Common myeloid progenitor, CD34-positive (primary cell): ENCODE measurements at regions not wholly inside any gene's neighbourhood (a gene's known extent, or its start where the extent isn't known, plus 50 kb on each side); places are given as distances from the start of the nearest gene placed in this dataset.

Experiments
- CTCF ChIA-PET: fragments of 350-600 bp; sonication (Branson Sonifier 250); formaldehyde crosslinking; loops from one replicate; lab custom pipeline; 2021; ENCODE audit warnings: antibody characterized with exemption; lab: Charles Lee
- POLR2A ChIA-PET: fragments of 350-600 bp; sonication (Branson Sonifier 250); formaldehyde crosslinking; loops from one replicate; lab custom pipeline; 2021; ENCODE audit warnings: antibody characterized with exemption; lab: Charles Lee
- DNase-seq, 3 donors: peaks; one replicate each; pipeline versions ENCODE4 v3.0.0 to v3.0.0-alpha.2; 2013
- H3K27ac ChIP-seq, 2 experiments: 1 replicate in 1 of 2; 2 replicates in 1 of 2; pipeline ENCODE4 v1.7.0; 2013; ENCODE audit warnings: inconsistent platforms in 2 of 2, low read length in 2 of 2, mild to moderate bottlenecking in 2 of 2, low read depth in 1 of 2, moderate library complexity in 1 of 2; ENCODE audit not compliant: severe bottlenecking in 2 of 2, insufficient read depth in 1 of 2, poor library complexity in 1 of 2
- H3K27me3 ChIP-seq, 5 experiments: replicated peaks in 2 of 5; 1 replicate in 3 of 5; 2 replicates in 2 of 5; pipeline versions ENCODE4 v1.6.1 to v1.7.0; 2013; ENCODE audit warnings: low read length in 4 of 5, mild to moderate bottlenecking in 2 of 5, moderate library complexity in 2 of 5, inconsistent platforms in 1 of 5; ENCODE audit not compliant: insufficient read depth in 5 of 5, control insufficient read depth in 4 of 5
- H3K36me3 ChIP-seq, 4 experiments: 1 replicate in 2 of 4; 2 replicates in 2 of 4; pipeline versions ENCODE4 v1.6.1 to v1.7.0; 2013; ENCODE audit warnings: low read length in 3 of 4, control low read depth in 1 of 4, mild to moderate bottlenecking in 1 of 4; ENCODE audit not compliant: control insufficient read depth in 4 of 4, insufficient read depth in 4 of 4
- H3K4me1 ChIP-seq, 4 experiments: 1 replicate in 3 of 4; 2 replicates in 1 of 4; pipeline versions ENCODE4 v1.6.1 to v1.7.1; 2013; ENCODE audit warnings: low read length in 3 of 4, mild to moderate bottlenecking in 3 of 4, control low read depth in 1 of 4, inconsistent platforms in 1 of 4, moderate library complexity in 1 of 4; ENCODE audit not compliant: control insufficient read depth in 4 of 4, insufficient read depth in 4 of 4; ENCODE audit errors: control extremely low read depth in 1 of 4
- H3K4me3 ChIP-seq, 7 experiments: 1 replicate in 4 of 7; 2 replicates in 3 of 7; pipeline versions ENCODE4 v1.5.1 to v1.7.0; 2013; ENCODE audit warnings: mild to moderate bottlenecking in 7 of 7, low read length in 6 of 7, moderate library complexity in 6 of 7, inconsistent platforms in 2 of 7, low read depth in 2 of 7, control low read depth in 1 of 7; ENCODE audit not compliant: insufficient read depth in 4 of 7, control insufficient read depth in 1 of 7; ENCODE audit errors: extremely low read depth in 1 of 7
- H3K9me3 ChIP-seq, 5 experiments: 1 replicate in 4 of 5; 2 replicates in 1 of 5; pipeline versions ENCODE4 v1.6.1 to v1.7.1; 2013; ENCODE audit warnings: low read length in 4 of 5, mild to moderate bottlenecking in 2 of 5, inconsistent platforms in 1 of 5, low read depth in 1 of 5, moderate library complexity in 1 of 5; ENCODE audit not compliant: control insufficient read depth in 4 of 5, insufficient read depth in 2 of 5; ENCODE audit errors: control extremely low read depth in 1 of 5
- WGBS: methylation state at CpG from one replicate; pipeline ENCODE4 v1.1.5; 2013; ENCODE audit not compliant: insufficient coverage; 5-methylcytosine and 5-hydroxymethylcytosine counted together

GRCh38 chr22:27181537-27181936 is 524.1 kb downstream of the MIAT start:
- POLR2A ChIA-PET, result no interaction called here

DNA sequence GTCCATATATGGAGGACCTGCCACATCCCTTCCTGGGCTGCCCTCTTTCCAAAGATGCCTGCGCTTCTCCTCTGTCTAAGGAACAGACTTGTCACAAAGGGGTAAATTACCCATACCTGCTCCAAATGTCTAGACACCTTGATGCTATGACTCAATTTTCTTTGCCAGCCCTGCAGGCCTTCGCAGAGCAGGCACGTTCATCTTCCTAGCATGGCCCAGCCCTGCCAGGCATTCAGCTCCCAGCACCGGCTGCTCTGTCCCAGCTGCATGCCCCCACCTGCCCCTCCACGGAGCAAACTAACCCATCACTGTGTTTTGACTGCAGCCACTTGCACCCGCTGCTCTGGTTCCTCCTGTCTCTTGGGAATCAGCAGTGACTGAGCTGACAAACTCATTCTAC is 526.1 kb downstream of the MIAT start:
- ChIA-PET POLR2A (no interaction called here), CTCF (no interaction called here)
- no peaks in the 10 kb centered on the region for H3K4me1 ChIP-seq
- no peak overlapping the region for H3K27ac ChIP-seq
- H3K27me3 ChIP-seq, result peaks cover 0 to 7% (median 4%) of the 10 kb centered on the region in 5 experiments
- H3K4me3 ChIP-seq, result no peak overlapping the region
- DNase-seq, result no peak
- H3K9me3 ChIP-seq, result no peaks in the 10 kb centered on the region
- no peaks in the 10 kb centered on the region for H3K36me3 ChIP-seq
- 100% methylated on average over 6 of the region's 6 CpGs for WGBS

More at GRCh38 chr22:27181537-27181936, 524.1 kb downstream of the MIAT start:
- 76% methylated on average over 4 of the region's 4 CpGs for WGBS
- Histone ChIP-seq H3K36me3 (no peaks in the 10 kb centered on the region), H3K9me3 (no peaks in the 10 kb centered on the region), H3K27ac (no peak overlapping the region), H3K4me1 (no peaks in the 10 kb centered on the region), H3K27me3 (peaks cover 0 to 6% (median under 1%) of the 10 kb centered on the region in 5 experiments), H3K4me3 (no peak overlapping the region)
- CTCF ChIA-PET, result interaction anchor here (1.2 to 2.2 kb wide), 2 partner anchors 15 to 27 kb away, joined by 3 to 5 read pairs; no protein-coding TSS in a partner anchor
- DNase-seq, result no peak

DNA sequence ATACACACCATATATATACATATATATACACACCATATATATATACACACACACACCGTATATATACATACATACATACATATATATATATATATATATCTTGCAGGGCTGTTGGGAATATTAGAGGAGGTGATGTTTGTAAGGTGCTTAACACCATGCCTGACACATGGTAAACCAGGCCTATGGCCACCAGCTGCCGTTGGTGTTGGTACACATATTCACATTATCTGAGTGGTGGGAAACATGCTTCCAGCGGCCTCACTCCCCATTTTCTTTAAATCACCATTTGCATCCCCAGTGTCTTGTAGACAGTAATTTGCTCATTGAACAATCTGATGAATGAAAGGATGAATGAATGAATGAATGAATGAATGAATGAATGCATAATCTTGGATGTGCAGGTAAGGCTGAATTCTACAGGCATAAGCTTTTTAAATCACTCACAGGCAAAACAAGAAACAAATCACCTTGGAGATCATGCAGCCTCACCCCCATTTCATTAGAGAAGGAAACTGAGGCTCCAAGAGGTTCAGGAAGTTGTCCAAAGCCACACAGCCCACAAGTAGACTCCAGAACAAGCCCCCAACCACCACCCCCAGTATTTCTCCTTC is 527.8 kb downstream of the MIAT start:
- CTCF ChIA-PET, result interaction anchor here (1.7 kb wide), 1 partner anchor 30 kb away, joined by 3 read pairs; no protein-coding TSS in a partner anchor
- Histone ChIP-seq H3K4me3 (no peak overlapping the region), H3K4me1 (no peaks in the 10 kb centered on the region), H3K9me3 (no peaks in the 10 kb centered on the region), H3K27ac (no peak overlapping the region), H3K36me3 (no peaks in the 10 kb centered on the region), H3K27me3 (peaks cover 0 to 8% (median 4%) of the 10 kb centered on the region in 5 experiments)
- POLR2A ChIA-PET, result no interaction called here
- no CpG with 5 or more reads among the region's 3 CpGs for WGBS
- no peak for DNase-seq

DNA sequence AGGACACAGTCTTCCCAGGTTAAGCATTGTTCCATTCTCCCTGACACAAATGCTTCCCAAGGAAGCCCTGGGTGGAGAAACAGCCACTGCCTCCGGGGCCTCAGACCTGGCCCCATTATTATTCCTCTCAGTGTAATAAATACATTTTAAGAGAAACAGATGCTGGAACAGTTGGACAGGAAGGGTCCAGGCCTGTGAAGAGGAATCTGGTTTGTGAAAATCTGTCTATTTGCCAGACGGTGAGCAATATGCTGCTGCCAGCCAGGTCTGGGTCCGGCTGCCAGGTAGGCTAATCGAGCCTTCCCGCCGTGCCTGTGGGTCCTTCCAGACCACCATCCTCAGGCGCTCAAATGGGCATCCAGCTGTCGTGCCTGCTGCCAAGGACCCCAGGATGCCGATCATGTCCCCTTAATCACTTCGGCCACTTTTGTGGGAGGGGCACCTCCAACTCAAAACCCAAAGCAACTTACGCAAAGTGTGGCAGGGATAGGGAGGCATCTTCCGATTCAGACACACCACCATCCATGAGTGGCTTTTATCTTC is 528.4 kb downstream of the MIAT start:
- Histone ChIP-seq H3K36me3 (no peaks in the 10 kb centered on the region), H3K9me3 (no peaks in the 10 kb centered on the region), H3K4me3 (no peak overlapping the region), H3K27ac (no peak overlapping the region), H3K4me1 (no peaks in the 10 kb centered on the region), H3K27me3 (peaks cover 0 to 8% (median 4%) of the 10 kb centered on the region in 5 experiments)
- POLR2A ChIA-PET, result no interaction called here
- no peak for DNase-seq
- CTCF ChIA-PET, result interaction anchor here (1.7 kb wide), 1 partner anchor 31 kb away, joined by 3 read pairs; no protein-coding TSS in a partner anchor
- WGBS, result 94% methylated on average over 9 of the region's 12 CpGs

- no peak overlapping the region for H3K4me3 ChIP-seq
- WGBS, result 78% methylated on average over 6 of the region's 7 CpGs
- DNase-seq, result no peak
- CTCF ChIA-PET, result no interaction called here
- no peak overlapping the region for H3K27ac ChIP-seq
- POLR2A ChIA-PET, result no interaction called here
- peaks cover 0 to 5% (median 0%) of the 10 kb centered on the region in 5 experiments for H3K9me3 ChIP-seq
- H3K36me3 ChIP-seq, result no peaks in the 10 kb centered on the region
- H3K4me1 ChIP-seq, result no peaks in the 10 kb centered on the region
- peaks cover 0 to 8% (median 4%) of the 10 kb centered on the region in 5 experiments for H3K27me3 ChIP-seq
Measured at GRCh38 chr22:27186643-27187042, 529.3 kb downstream of the MIAT start.

DNA sequence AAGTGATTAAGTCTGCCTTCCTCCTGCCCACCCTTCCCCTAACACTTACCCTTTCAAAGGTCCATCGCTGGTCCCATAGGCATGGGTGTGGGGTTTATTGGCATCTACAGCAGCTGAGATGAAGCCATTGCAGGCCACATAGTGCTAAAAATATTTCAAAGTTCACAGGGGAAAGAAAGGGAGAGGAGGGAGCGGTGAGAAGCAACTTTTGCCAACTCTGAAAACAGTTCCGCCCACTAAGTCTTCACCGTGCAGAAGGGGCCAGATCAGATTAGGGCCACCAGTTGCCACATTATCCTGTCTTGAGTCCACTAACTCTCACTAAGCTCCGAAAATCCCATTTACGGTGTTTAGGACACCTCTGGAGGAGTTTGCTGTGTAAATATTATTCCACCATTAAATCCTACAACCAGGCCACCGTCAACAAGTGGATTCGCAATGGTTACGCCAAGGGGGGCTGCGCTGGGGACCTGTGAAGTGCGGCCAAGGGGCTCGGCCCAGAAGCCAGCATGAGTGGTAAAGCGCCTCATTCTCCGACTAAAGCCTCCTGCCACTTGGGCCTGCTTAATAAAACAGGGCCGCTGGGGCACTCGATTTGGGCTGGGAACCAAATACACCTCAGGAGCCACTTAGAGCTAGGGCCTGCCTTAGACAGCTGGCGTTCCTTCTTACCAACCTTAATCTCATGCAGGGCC is 534.9 kb downstream of the MIAT start:
- Histone ChIP-seq H3K27me3 (peaks cover 0 to 12% (median 0%) of the 10 kb centered on the region in 5 experiments), H3K27ac (no peak overlapping the region), H3K36me3 (no peaks in the 10 kb centered on the region), H3K4me3 (no peak overlapping the region), H3K9me3 (peaks cover 0 to 7% (median 0%) of the 10 kb centered on the region in 5 experiments), H3K4me1 (no peaks in the 10 kb centered on the region)
- WGBS, result 92% methylated on average over 13 of the region's 17 CpGs
- ChIA-PET CTCF (no interaction called here), POLR2A (no interaction called here)
- no peak for DNase-seq

- 98% methylated on average over 6 of the region's 6 CpGs for WGBS
- no peak overlapping the region for H3K4me3 ChIP-seq
- ChIA-PET POLR2A (no interaction called here), CTCF (no interaction called here)
- H3K36me3 ChIP-seq, result no peaks in the 10 kb centered on the region
- H3K27me3 ChIP-seq, result peaks cover 0 to 10% (median 0%) of the 10 kb centered on the region in 5 experiments
- no peaks in the 10 kb centered on the region for H3K4me1 ChIP-seq
- no peak overlapping the region for H3K27ac ChIP-seq
- peaks cover 0 to 7% (median 2%) of the 10 kb centered on the region in 5 experiments for H3K9me3 ChIP-seq
- DNase-seq, result no peak
Measured at GRCh38 chr22:27193215-27193614, 535.8 kb downstream of the MIAT start.
